Muscle of arm (tissue), 1 donor: ENCODE measurements at regions not wholly inside any gene's neighbourhood (a gene's known extent, or its start where the extent isn't known, plus 50 kb on each side); places are given as distances from the start of the nearest gene placed in this dataset.

Source experiments
- DNase-seq: peaks from one replicate; pipeline ENCODE4 v3.0.0-alpha.2; 2013

DNA sequence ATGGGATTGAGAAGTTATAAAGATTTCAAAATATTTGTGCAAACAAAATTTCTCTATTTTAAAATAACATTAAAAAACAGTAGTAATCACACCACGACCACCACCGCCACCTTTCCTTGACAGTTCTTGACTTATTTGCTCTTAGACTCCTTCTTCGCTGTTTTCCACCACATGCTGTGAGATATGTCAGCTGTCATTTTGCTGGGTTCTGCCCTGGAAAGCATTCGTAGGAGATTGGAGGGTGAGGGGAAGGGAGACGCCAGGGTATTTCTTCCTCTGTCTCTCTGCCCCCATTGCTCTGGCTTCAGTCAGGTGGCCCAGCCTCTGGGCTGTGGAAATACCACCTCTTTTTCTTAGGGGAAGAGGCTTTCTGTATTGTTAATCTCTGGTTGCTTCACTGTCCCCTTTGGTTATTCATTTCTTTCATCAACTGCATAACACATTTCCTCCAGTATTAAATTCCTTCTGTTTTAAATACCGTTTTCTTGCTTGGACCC is 186.2 kb downstream of the NEDD1 start:
- DNase-seq, result no peak

DNA sequence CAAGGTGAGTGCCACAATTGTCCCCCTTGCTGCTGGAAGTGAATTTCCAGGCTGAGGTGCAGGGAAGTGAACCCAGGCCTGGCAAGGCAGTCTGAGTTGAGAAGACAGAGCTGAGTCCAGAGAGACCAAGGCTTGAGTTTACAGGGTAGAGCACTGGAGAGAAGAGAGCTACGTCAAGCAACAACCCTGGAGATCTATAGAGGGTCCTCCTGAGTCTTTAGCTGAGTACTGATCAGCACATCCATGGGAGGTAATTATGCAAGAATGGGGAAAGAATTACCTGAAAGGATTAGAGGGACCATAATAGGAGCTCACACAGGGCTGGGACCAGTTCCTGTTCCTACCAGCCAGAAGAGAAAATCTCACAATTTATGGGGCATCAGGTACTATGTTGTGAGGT is 190.7 kb downstream of the NEDD1 start:
- DNase-seq, result no peak

DNA sequence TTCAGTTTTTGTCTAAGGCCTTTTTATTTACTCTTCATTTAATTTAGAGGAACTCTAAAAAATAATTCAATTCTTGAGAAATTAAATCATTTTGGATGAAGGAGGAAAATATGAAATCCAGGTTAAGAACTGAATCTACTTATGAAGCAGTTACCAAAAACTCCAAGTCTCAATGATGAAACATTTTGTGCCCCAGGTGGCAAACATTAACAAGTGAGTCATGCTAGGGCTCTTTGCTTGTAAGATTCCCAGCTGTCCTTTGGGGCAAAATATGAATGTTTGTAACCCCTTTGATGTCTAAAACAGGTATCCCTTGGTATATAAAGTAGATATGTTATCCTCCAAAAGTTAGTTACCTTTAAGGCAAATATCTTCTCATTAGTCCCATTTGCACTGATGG is 202.4 kb downstream of the NEDD1 start:
- DNase-seq, result no peak

DNA sequence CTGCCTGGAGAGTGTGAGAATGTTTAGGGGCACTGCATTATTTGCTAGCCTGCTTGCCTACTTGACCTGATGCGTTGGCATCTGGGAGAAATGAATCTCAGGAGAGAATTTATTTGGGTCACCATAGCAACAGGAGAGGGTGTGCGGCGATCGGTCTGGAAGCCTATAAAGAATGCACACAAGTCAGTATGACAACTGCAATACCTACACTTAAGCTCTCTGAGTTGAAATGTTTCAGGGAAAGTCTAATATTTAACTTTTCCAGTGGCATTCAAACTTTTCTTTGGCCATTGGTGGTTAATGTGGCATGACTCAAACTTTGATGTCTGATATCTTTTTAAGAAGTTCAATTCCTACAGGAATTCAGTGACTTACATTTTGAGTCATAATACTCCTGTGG is 205.1 kb downstream of the NEDD1 start:
- DNase-seq, result no peak

DNA sequence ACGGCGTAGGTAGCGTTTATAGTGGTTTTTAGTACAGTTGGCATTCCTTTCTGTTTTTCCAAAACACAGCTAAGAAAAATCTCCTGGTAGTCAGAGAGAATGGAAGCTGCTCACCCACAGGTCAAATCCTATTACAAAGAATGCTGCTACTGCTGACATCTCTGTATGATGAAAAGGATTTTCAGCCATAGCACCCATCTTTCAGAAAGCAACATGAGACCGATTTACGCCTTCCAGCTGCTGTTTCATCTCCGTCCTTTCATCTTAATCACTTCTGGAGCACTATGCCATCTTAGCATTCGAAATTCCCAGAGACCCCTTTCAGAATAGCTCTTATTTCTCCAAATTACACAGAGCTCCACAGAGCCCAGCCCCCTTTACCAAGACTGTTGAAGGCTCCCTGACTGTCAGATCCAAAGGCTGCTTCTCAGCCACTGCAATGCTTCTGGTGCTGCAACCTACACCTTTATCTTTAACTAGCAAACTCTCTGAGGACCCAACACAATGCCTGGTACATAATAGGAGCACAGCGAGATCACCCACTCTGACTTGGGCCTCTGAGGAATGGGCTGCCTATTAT is 211.8 kb downstream of the NEDD1 start:
- no peak for DNase-seq

DNA sequence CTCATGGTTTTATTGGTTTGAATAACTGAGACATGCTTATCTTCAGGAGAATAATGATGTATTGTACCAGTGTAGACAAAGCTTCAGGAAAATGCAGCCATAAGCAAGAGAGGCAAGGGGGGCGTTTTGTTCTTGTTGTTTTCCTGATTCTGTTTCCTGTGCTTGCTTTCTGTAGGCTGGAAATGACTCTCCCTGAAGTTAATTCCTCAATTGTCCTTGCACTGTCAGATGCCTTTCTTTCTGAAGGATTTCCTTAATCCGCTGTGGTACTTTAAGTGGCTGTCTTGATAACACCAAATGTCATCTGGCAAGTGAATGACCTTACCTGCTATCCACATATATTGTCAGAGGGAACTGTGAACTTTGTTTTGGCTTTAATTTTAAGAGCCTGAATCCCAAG is 220.0 kb downstream of the NEDD1 start:
- DNase-seq, result no peak

DNA sequence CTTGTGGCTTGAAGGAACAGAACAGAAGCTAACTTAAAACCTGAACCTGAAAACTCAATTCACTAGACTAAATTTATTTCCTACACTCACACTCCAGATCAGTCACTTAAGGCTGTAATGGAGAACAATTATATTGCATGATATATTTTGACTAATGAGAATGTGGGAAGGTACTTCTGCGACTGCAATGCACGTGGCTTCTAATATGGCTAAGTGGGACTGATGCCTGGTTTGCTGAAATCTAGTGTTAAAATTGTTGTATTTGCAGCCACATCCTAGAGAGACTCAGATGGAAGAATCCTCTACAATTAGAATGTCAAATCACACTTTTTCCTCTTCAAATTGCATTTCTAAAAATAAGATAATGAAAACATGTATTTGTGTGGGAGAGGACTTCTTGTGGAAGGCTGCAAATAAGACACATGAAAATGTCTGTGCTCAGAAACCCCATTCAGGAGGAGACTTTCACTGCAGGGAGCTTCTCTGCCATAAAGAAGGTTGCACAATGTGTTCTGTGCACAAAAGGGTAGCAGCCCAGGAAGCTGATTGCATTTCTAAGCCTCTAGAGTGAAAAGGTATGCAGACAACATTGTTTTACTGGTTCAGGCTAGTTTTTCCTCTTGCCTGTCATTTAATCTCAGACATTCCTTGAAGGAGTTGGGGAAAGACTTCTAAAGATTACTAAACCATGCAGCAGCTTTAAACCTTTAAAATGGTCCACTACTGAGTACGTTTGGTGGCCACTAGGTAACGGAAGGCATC is 224.3 kb downstream of the NEDD1 start:
- no peak for DNase-seq

DNA sequence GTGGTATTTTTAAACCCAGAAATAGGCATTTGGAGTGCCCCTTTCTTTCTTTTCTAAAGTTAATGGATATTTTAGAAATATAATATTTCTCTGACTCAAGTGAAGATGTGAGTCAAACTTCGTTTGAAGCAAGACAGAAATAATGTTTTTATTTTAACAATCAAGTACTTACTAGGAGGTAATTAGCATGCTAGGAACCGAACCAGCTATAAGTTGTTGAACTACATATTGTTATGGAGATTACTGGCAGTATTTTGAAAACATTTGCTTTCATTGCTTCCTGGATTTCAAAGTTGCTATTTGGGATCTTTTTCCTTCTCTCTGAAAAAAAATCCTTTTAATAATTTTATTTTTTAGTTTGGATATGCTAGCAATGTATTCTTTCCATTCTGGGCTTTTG is 225.2 kb downstream of the NEDD1 start:
- DNase-seq, result no peak

DNA sequence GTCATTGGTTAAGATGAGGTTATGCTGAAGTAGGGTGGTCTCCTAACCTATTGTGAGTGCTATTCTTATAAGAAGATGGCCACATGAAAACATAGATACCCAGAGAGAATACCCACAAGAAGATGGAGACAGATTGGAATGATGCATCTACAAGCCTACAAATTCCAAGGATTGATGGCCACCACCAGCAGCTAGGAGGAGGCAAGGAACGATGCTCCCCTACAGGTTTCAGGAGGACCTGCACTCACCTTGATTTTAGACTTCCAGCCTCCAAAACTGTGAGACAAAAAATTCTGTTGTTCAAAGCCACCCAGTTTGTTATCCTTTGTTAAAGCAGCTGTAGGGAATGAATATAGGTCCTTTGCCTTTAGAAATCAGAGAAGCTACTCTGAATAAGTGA is 227.4 kb downstream of the NEDD1 start:
- DNase-seq, result no peak

DNA sequence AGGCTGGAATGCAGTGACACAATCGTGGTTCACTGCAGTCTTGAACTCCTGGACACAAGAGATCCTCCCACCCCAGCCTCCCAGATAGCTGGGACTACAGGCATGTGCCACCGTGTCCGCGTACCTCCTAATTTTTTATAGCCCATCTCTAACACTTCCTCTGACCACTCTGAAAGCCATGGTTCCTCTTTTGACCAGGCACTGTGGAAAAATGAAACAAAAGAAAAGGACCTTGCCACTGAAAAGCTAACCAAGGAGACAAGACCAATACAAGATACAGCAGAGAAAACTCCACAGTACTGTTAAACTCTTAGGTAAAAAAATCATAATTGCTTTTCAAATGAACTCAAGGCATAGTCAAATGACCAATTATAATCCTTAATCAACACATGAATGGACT is 233.3 kb downstream of the NEDD1 start:
- no peak for DNase-seq

DNA sequence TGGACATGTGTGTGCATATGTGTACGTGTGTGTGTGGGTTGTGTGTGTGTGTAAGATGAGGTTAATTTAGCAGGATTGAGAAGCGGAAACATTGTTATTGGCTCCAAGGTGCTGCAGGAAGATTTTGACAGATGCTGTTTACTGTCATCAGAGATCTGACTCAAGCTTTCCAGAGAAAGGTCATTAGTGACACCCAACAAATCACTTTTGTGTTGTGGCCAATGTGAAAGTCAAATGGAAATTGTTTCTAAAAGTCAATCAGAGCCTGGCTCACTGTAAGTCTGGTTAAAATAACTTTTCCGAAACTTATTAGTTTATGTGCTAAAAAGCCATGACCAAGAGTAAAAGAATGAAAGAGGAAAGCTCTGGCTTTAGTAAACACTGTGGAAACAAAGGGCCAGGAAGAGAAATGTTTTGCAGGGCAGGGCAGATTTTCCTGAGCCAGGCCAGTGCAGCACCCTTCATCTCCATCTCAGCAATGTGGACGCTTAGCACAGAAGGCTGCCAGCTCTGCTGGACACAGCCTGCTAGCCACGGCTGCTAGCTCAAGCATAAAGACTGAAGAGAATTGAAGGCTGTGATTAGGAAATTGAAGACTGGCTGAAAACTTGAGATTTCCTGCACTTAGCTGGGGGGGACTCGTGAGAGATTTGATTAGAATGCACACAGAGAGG is 235.8 kb downstream of the NEDD1 start:
- peak; percentile 4 for DNase-seq

DNA sequence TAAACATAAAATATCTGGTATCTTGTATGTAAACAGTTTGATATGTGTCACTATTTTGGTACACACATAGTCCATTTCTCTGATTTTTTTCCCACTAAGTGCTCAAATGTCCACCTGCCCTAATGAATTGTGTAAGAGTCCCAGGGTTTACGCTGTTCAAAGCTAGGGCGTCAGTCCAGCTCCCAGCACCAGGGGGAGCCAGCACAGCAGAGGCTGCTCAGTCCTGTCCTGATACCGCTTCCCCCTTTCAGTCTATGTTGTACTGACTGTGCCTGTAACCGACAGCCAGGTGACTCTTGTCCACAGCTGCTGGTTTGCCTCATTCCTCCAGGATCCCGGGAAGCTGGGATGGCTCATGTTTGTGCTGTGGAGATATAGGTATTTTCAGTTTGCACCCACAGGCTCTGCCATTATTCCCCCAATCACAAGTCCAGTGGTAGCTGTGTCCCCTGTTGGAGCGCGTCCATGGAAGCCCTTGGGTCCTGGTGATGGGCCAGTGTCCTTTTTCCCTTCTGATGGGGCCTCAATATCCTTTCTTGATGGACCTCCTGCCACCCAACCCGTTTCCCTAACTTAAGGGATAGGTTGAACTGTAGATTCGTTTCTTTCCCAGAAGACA is 242.0 kb downstream of the NEDD1 start:
- peak; percentile 17 for DNase-seq

DNA sequence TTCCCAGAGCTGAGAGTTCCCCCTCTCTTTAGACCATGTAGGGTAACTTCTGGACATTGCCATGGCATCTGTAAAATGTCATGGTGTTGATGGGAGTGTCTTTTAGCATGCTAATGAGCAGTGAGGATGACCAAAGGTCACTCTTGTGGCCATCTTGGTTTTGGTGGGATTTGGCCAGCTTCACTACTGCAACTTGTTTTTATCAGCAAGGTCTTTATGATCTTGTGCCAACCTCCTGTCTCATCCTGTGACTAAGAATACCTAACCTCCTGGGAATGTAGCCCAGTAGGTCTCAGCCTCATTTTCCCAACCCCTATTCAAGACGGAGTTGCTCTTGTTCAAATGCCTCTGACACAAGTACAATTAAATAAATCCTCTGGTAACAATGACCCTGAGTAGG is 244.4 kb downstream of the NEDD1 start:
- no peak for DNase-seq

DNA sequence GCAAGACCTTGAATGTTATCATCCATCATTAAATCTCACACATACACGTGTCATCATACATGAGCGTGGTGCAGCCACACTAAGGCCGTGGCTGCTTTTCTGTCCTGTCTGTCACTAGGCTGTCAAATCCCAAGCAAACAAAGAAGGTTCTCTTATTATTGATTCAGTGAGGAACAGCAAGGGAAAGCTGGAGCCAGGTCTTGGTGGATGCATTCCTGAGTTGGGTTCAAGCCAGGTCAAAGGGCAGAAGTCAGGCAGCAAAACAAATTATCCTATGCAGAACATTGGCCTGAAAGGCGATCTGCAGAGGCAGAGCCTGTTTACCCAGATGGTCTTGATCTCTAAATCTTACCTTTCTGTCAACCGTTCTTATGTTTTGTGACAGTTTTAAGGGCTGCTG is 252.3 kb downstream of the NEDD1 start:
- no peak for DNase-seq

DNA sequence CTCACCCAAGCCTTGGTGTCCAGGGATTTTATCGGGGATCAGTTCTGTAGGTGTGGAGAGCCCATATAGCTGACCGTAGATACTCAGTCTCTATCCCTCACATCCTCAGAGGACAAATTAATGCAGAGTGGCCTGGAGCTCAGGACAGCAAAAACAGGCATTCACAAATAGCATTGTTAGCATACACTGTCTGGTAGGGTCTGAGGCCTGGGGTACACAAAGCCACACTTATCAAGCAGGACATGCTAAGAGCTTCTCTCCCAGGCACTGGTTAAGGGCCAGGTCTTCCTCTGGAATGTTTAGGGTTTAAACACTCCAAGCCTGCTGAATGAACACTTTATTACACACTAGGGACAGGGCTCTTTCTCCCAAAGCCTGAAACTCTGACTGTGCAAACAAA is 253.2 kb downstream of the NEDD1 start:
- DNase-seq, result no peak

DNA sequence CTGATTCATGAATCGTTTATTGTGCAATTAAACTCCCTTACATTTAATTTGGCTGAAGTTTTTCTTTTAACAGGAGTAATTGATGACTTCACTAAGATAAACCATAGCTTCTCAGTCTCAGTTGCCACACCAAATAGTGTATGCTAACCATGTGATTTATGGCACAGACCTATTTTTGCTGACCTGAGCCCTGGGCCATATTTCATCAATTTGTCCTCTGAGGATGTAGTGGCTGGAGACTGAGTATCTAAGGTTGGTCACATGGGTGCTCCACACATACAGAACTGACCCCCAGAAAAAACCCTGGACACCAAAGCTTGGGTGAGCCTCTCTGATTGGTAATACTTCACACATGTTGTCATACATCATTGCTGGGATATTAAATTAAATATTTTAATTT is 255.1 kb downstream of the NEDD1 start:
- no peak for DNase-seq

DNA sequence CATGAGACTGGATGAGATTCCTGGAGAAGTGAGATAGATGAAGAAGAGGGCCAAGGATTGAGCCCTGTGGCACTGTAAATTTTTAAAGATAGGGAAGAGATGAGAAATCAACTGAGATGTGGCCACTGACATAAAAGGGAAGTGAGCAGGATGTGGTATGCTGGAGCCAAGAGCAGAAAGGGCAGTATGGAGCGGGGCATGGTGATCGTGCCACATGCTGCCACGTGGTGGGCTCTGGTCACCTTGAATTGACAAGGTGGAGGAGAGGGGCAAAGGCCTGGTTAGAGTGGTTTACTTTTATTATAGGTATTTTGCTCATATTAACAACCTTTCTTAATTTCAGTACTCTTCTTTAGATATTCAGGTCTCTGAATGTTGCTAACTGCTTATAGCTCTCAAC is 257.9 kb downstream of the NEDD1 start:
- DNase-seq, result no peak

DNA sequence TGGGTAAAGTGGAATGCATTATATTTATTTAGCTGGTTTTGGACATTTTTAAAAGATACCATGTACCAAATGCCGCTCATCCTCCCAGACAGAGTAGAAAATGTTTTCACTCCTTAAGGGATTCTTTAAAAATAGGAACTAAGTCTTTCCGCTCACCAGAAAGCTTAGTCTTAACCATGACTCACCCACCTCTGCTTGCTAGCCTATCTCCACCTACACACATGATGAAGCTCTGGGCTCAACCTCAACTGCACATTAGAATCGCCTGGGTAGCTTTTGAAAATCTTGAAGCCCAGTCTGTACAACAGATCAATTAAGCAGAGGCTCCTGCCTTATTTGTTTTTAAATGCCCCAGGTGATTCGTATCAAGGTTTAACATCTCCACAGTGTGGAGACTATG is 260.5 kb downstream of the NEDD1 start:
- DNase-seq, result no peak

DNA sequence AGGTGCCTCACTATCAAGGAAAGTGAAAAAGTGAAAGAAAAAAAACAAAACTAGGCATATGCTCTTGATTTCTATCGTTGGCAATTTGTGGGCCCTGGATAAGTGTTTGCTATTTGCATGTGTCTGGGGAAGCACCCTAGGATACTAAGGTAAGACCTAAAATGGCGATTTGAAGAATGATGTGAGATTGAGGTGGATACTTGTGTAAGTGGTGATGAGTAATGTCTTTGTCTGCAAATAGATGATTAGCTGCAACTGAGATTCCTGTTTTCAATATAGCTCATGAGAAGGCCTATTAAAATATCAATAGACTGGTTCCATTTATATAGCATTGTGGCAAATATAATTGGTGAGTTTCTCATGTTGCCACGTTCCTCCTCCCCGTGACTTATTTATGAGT is 261.7 kb downstream of the NEDD1 start:
- no peak for DNase-seq

DNA sequence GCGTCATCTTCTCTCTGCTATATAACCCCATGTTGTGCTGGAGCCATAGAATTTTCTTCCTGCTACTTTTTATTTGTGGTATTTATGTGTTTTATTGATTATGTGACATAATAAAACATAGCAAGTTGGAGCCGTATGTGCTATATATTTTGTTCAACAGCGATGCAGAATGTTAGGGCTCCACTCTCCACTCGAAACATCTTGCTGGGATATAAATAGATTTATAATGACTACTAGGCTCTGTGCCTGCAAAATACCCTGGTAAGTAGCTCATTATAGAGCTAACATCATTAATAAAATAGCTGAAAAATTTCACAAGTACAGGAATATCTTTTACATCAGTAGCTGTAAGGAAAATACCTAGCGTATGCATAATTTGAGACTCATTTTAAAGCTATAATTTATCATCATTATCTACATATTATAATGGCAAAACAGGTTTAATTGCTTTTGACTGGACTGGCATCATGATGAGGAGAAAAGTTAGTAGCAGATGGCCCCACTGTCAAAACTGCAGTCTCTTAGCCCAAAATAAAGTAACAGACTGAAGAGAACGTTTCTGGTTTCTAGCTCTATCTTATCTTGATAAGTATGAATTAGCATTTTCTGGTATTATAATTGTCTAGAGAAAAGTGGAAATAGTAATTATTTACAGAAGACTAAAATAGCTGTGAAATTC is 263.0 kb downstream of the NEDD1 start:
- DNase-seq, result no peak

DNA sequence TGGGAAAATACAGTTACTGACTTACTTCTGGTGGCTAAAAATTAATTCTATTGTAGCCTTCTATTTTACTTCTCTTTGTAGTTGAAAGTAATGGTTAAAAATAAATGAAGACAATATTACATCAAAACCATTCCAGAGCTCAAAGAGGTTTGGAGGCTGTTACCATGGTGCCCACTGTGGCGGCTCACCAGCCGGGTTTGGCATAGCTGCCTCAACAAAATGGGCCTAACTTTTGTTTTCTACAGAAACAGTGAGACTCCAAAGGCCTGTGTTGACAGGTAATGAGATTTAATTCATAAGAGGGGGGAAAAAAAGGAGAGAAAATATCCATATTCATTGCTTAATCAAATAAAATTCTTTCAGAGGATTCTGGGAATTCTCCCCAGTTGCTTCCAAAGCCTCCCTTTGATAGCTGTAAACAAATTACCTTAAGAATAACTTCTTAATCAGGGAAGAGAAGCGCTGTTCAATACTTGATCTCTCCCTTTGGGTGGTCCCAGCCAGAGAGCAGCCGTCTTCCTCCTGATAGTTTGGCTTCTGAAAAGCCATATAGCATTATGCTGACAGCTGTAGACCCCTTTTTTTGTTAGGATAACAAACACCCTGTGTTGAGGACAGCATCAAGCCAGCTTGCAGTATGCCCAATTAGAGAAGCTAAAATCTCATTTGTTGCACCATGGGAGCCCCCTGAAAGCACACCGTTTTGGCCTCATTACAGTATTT is 266.8 kb downstream of the NEDD1 start:
- DNase-seq, result no peak

DNA sequence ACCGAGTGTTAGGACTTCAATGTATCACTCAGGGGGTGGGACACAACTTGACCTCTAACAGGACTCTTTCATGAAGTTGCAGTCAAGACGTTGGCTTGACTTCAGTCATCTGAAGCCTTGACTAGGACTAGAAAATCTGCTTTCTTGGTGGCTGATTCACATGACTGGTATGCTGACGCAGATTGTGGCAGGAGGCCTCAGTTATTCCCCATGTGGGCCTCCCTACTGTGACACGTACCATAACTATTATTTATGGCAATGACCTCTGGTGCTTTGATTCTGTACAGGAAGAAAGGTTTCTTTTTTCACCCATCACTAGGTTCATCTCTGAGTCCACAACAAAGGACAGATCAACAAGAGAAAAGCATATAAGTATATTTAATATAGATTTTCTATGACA is 270.4 kb downstream of the NEDD1 start:
- DNase-seq, result no peak
